ENCODE measurements at regions not wholly inside any gene's neighbourhood (a gene's known extent, or its start where the extent isn't known, plus 50 kb on each side); places are given as distances from the start of the nearest gene placed in this dataset.

- TF ChIP-seq, protein P1, sequence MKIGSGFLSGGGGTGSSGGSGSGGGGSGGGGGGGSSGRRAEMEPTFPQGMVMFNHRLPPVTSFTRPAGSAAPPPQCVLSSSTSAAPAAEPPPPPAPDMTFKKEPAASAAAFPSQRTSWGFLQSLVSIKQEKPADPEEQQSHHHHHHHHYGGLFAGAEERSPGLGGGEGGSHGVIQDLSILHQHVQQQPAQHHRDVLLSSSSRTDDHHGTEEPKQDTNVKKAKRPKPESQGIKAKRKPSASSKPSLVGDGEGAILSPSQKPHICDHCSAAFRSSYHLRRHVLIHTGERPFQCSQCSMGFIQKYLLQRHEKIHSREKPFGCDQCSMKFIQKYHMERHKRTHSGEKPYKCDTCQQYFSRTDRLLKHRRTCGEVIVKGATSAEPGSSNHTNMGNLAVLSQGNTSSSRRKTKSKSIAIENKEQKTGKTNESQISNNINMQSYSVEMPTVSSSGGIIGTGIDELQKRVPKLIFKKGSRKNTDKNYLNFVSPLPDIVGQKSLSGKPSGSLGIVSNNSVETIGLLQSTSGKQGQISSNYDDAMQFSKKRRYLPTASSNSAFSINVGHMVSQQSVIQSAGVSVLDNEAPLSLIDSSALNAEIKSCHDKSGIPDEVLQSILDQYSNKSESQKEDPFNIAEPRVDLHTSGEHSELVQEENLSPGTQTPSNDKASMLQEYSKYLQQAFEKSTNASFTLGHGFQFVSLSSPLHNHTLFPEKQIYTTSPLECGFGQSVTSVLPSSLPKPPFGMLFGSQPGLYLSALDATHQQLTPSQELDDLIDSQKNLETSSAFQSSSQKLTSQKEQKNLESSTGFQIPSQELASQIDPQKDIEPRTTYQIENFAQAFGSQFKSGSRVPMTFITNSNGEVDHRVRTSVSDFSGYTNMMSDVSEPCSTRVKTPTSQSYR (CRISPR knock-in tag; IDR thresholded peaks at IDR 0.05) = no peak
- TF ChIP-seq TCF7 (CRISPR knock-in tag; IDR thresholded peaks at IDR 0.05; ENCODE audit: low read depth) = no peak
Observed at GRCh38 chr9:16106021-16106571, 553.3 kb downstream of the CCDC171 start (continued).

- no peaks in the 10 kb centered on the region for H3K9me3 Mint-ChIP-seq
- H3K4me1 Mint-ChIP-seq = peaks cover under 1% of the 10 kb centered on the region; the same call in 1 of the 2 replicates
- no peaks in the 10 kb centered on the region for H3K27me3 Mint-ChIP-seq (ENCODE audit: low read depth)
- H3K4me3 Mint-ChIP-seq = no peak overlapping the region
- no peaks in the 10 kb centered on the region for H3K36me3 Mint-ChIP-seq
- ChIA-PET POLR2A (no interaction called here), CTCF (interaction anchor here (1.1 kb wide), 1 partner anchor 21 kb away, joined by 5 read pairs; no protein-coding TSS in a partner anchor)
- H3K27ac Mint-ChIP-seq = no peak overlapping the region
- TF ChIP-seq, protein P1 (CRISPR knock-in tag; IDR thresholded peaks at IDR 0.05) = no peak
- no peak for TF ChIP-seq SMAD4 (CRISPR knock-in tag; IDR thresholded peaks at IDR 0.05)
- TF ChIP-seq IRF2 (CRISPR knock-in tag; IDR thresholded peaks at IDR 0.05; ENCODE audit: borderline replicate concordance, low read depth) = no peak
- TF ChIP-seq USF2 (CRISPR knock-in tag; IDR thresholded peaks at IDR 0.05) = no peak
- TF ChIP-seq TEAD1 (CRISPR knock-in tag; IDR thresholded peaks at IDR 0.05) = no peak
- TF ChIP-seq CDX4 (CRISPR knock-in tag; IDR thresholded peaks at IDR 0.05; ENCODE audit: borderline replicate concordance) = no peak
- no peak for TF ChIP-seq ZNF232 (CRISPR knock-in tag; IDR thresholded peaks at IDR 0.05)
- TF ChIP-seq PREB (CRISPR knock-in tag; IDR thresholded peaks at IDR 0.05; ENCODE audit: borderline replicate concordance) = no peak
- no peak for TF ChIP-seq JUN (CRISPR knock-in tag; IDR thresholded peaks at IDR 0.05)
- TF ChIP-seq KAT7 (CRISPR knock-in tag; IDR thresholded peaks at IDR 0.05; ENCODE audit: borderline replicate concordance) = no peak
- no peak for TF ChIP-seq HMGA2 (CRISPR knock-in tag; IDR thresholded peaks at IDR 0.05)
- TF ChIP-seq USF1 (CRISPR knock-in tag; IDR thresholded peaks at IDR 0.05) = no peak
- TF ChIP-seq, protein P2, sequence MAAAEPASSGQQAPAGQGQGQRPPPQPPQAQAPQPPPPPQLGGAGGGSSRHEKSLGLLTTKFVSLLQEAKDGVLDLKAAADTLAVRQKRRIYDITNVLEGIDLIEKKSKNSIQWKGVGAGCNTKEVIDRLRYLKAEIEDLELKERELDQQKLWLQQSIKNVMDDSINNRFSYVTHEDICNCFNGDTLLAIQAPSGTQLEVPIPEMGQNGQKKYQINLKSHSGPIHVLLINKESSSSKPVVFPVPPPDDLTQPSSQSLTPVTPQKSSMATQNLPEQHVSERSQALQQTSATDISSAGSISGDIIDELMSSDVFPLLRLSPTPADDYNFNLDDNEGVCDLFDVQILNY (CRISPR knock-in tag; IDR thresholded peaks at IDR 0.05) = no peak
- TF ChIP-seq ERG (CRISPR knock-in tag; IDR thresholded peaks at IDR 0.05) = no peak
- TF ChIP-seq NFE2L1 (CRISPR knock-in tag; IDR thresholded peaks at IDR 0.05) = no peak
- no peak for TF ChIP-seq CBFB (CRISPR knock-in tag; IDR thresholded peaks at IDR 0.05; ENCODE audit: low read depth)
- TF ChIP-seq ZNF396 (CRISPR knock-in tag; IDR thresholded peaks at IDR 0.05; ENCODE audit: borderline replicate concordance) = no peak
- no peak for TF ChIP-seq ZNF121 (CRISPR knock-in tag; IDR thresholded peaks at IDR 0.05)
- DNase-seq (ENCODE audit: low spot score) (no peak), ATAC-seq (peak; percentile 46; the same call in 1 of the 2 replicates)
Observed at GRCh38 chr9:16112116-16112515, 559.3 kb downstream of the CCDC171 start.
